Colonic mucosa (tissue), 4 donors: ENCODE measurements at regions not wholly inside any gene's neighbourhood (a gene's known extent, or its start where the extent isn't known, plus 50 kb on each side); places are given as distances from the start of the nearest gene placed in this dataset.

ENCODE experiments used
- DNase-seq: peaks from one replicate; pipeline ENCODE4 v3.0.0-alpha.2; 2020
- H3K27ac ChIP-seq: fragments of 200-600 bp; one replicate; pipeline ENCODE4 v1.8.0; 2021
- H3K27me3 ChIP-seq: fragments of 200-600 bp; one replicate; pipeline ENCODE4 v1.8.0; 2021
- H3K36me3 ChIP-seq: fragments of 200-600 bp; one replicate; pipeline ENCODE4 v1.8.0; 2021
- H3K4me1 ChIP-seq: fragments of 200-600 bp; one replicate; pipeline ENCODE4 v1.8.0; 2021; ENCODE audit warnings: mild to moderate bottlenecking
- H3K4me3 ChIP-seq: fragments of 200-600 bp; one replicate; pipeline ENCODE4 v1.8.0; 2021
- H3K9ac ChIP-seq, 2 donors: one replicate each; pipeline ENCODE4 v1.7.0; 2013; ENCODE audit warnings: control low read depth in 2 of 2, low read depth in 2 of 2, low read length in 2 of 2
- H3K9me3 ChIP-seq: fragments of 200-600 bp; one replicate; pipeline ENCODE4 v1.8.0; 2021
- CTCF ChIP-seq: fragments of 200-600 bp; IDR thresholded peaks from one replicate; pipeline ENCODE4 v1.8.0; 2022; ENCODE audit warnings: antibody characterized with exemption, mild to moderate bottlenecking
- intact Hi-C: fragments of 100-400 bp; cut with DNase I; formaldehyde crosslinking; loops from one replicate; pipeline ENCODE4 v1.14.1; 2022
- donor health status: healthy.
- donor health status: DM: no; HTN: no; CAD: no.
- donor health status: DM: no; HTN: no; CAD: no.

GRCh38 chr2:66317268-66317890 lies 117.5 kb upstream of the MEIS1 start:
- Histone ChIP-seq H3K36me3 (no peaks in the 10 kb centered on the region), H3K9me3 (no peaks in the 10 kb centered on the region), H3K4me3 (no peak overlapping the region), H3K27ac (no peak overlapping the region), H3K27me3 (no peaks in the 10 kb centered on the region), H3K9ac (no peak overlapping the region), H3K4me1 (no peaks in the 10 kb centered on the region)
- no peak for DNase-seq
- no peak for TF ChIP-seq CTCF
- intact Hi-C loops, result no loop called here

GRCh38 chr2:66306483-66306882 lies 128.4 kb upstream of the MEIS1 start:
- DNase-seq, result no peak
- no peaks in the 10 kb centered on the region for H3K9me3 ChIP-seq
- no peak overlapping the region for H3K27ac ChIP-seq
- no peaks in the 10 kb centered on the region for H3K36me3 ChIP-seq
- no peak overlapping the region for H3K9ac ChIP-seq
- intact Hi-C loops, result no loop called here
- no peaks in the 10 kb centered on the region for H3K27me3 ChIP-seq
- H3K4me3 ChIP-seq, result no peak overlapping the region
- no peak for TF ChIP-seq CTCF
- H3K4me1 ChIP-seq, result no peaks in the 10 kb centered on the region

- H3K9me3 ChIP-seq, result no peaks in the 10 kb centered on the region
- H3K27ac ChIP-seq, result no peak overlapping the region
- no peaks in the 10 kb centered on the region for H3K36me3 ChIP-seq
- no peak overlapping the region for H3K9ac ChIP-seq
- no peaks in the 10 kb centered on the region for H3K4me1 ChIP-seq
- H3K27me3 ChIP-seq, result no peaks in the 10 kb centered on the region
- intact Hi-C loops, result no loop called here
- no peak for TF ChIP-seq CTCF
- peak; percentile 22 for DNase-seq
- no peak overlapping the region for H3K4me3 ChIP-seq
These were observed 129.2 kb upstream of the MEIS1 start for GRCh38 chr2:66305718-66306117.

GRCh38 chr2:66303471-66303870 lies 131.5 kb upstream of the MEIS1 start:
- Histone ChIP-seq H3K4me1 (no peaks in the 10 kb centered on the region), H3K4me3 (no peak overlapping the region), H3K9me3 (no peaks in the 10 kb centered on the region), H3K27me3 (no peaks in the 10 kb centered on the region), H3K9ac (no peak overlapping the region), H3K36me3 (no peaks in the 10 kb centered on the region), H3K27ac (no peak overlapping the region)
- intact Hi-C loops, result no loop called here
- no peak for TF ChIP-seq CTCF
- DNase-seq, result no peak

GRCh38 chr2:66301767-66302140 lies 133.2 kb upstream of the MEIS1 start:
- Histone ChIP-seq H3K4me3 (no peak overlapping the region), H3K27me3 (no peaks in the 10 kb centered on the region), H3K27ac (no peak overlapping the region), H3K9me3 (no peaks in the 10 kb centered on the region), H3K4me1 (no peaks in the 10 kb centered on the region), H3K36me3 (no peaks in the 10 kb centered on the region), H3K9ac (no peak overlapping the region)
- intact Hi-C loops, result no loop called here
- no peak for TF ChIP-seq CTCF
- no peak for DNase-seq
